GM12873 (cell line): ENCODE measurements at regions not wholly inside any gene's neighbourhood (a gene's known extent, or its start where the extent isn't known, plus 50 kb on each side); places are given as distances from the start of the nearest gene placed in this dataset.

Experiments
- TF ChIP-seq, protein P1 (sequence below): IDR thresholded peaks from 2 replicates; pipeline ENCODE4 v1.5.1; 2012; ENCODE audit warnings: low read depth, mild to moderate bottlenecking, moderate library complexity, low read length, control low read depth; ENCODE audit not compliant: insufficient read depth; ENCODE audit errors: missing control alignments

DNA sequence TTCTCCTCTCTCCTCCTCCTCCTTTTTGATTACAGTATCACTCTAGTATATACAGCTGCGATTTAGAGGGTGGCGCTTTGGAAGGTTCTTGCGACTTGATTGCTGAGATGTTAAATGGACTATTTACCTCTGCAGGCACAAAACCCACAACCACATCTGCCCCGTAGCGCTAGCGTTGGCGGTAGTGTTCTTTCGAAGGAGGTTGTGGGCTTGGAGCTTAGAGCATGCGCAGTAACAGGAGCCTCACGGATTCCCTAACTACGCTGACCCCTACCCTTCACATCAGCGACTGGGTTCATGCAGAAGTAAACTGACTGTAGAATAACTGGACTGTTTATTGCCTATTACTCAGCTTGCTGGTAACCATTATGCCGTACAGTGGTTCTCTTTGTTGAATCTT, 58.0 kb downstream of the CGGBP1 start:
- TF ChIP-seq, protein P1, sequence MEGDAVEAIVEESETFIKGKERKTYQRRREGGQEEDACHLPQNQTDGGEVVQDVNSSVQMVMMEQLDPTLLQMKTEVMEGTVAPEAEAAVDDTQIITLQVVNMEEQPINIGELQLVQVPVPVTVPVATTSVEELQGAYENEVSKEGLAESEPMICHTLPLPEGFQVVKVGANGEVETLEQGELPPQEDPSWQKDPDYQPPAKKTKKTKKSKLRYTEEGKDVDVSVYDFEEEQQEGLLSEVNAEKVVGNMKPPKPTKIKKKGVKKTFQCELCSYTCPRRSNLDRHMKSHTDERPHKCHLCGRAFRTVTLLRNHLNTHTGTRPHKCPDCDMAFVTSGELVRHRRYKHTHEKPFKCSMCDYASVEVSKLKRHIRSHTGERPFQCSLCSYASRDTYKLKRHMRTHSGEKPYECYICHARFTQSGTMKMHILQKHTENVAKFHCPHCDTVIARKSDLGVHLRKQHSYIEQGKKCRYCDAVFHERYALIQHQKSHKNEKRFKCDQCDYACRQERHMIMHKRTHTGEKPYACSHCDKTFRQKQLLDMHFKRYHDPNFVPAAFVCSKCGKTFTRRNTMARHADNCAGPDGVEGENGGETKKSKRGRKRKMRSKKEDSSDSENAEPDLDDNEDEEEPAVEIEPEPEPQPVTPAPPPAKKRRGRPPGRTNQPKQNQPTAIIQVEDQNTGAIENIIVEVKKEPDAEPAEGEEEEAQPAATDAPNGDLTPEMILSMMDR: no peak

DNA sequence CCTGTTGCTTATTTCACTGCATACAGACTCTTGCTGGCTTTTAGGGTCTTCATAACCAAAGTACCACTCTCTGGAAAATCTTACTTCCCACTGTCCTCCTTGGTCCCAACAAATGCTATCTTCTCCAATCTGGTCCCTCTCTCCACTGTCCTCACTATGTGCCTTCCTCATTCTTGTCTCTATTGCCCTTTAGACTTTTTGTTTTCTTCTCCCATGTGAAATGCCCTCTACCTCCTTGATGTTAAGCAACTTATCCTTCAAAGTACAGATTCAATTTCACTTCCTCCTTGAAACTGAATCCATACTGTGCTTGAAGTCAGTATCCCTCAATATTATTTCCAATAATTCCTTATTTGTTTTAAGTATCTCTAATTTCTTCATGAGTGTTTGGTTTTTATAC, 60.8 kb downstream of the CGGBP1 start:
- TF ChIP-seq, protein P1: no peak

DNA sequence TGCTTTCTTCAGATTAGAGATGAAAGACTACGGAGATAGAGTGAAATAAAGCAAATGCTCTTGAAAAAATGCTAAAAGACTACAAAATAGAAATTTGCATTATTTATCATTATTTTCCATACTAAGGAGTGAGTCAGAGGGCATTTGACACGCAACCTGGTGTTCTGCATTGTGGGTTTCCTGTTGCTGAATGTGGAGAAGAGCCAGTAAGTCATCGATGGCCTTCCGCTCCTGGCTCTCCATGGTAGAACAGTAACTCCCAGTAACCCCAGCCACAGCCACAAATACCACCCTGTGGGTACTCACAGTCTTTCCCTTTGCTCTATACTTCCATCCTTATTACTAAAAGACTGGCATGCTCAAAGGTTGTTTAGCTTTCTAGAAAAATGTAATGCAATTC, 61.5 kb downstream of the CGGBP1 start:
- TF ChIP-seq, protein P1: no peak

DNA sequence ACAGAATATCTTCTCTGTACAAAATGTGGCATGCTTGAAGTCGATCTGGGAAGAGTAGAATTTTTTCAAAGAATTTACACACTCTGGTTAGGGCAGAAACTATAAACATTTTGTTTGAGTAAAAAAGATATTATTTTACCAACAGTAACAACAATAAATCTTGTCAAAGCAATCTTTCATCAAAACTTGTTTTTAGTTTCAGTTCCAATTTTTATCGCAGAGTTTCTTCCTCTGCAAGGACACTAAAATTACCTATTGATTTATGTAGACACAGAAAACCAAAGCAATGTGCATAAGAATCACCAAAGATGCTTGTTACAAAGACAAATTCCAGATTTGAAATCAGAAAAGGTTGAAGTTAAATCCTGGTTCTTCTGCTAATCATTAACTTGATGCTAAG, 61.9 kb downstream of the CGGBP1 start:
- TF ChIP-seq, protein P1: no peak

DNA sequence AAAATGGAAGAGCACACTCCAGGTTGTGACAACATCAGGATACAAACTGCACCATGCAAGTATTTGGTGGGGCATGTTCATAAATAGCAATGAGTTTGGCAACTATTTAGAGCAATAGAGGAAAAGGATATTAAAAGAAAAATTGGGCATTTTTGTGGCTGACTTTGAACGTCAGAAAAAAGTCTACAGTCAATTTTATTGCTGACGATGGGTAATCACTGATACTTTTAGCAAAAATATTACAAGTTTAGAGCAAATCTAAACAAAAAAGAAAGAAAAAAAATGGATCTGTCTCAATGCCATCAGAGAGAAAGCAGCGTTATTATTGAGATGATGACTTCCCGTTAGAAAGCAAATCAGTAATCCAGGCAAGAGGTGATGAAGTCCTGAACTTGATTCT, 65.2 kb downstream of the CGGBP1 start:
- TF ChIP-seq, protein P1: no peak

DNA sequence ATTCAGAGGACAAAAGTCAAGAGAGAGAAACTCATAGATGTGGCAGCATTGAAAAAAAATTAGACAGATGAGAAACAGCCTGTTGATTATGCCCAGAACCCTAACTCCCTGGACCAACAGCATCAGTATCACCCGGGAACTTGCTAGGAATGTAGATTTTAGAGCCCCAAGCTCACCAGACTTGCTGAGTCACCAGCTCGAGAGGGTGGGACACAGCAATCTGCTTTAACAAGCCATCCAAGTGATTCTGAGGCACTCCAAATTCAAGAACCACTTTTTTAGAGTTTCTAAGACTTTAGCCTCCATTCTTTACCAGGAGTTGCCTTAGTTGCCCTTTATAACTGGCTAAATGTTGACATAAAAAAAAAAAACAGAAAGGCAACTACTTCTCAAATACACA, 70.9 kb downstream of the CGGBP1 start:
- TF ChIP-seq, protein P1: no peak

DNA sequence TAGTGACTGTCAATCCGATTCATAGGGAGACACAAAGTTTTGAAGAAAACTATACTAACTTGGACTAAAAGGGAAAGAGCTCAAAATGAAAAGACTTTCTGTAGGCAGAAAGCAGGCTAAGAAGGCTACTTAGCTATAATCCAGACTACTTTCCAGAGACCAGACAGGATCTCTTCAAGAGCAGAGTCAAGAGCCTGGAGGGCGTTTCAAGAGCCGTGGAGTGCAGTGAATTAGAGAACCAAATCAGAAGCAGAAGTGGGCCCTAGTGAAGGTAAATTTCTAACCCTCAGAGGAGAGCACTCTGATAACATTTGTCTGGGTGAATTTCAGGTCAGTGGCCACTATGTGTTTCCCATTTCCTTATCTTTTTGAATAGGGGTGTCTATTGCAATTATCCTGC, 76.4 kb downstream of the CGGBP1 start:
- TF ChIP-seq, protein P1: no peak
